RWPE1 (cell line): ENCODE measurements at regions not wholly inside any gene's neighbourhood (a gene's known extent, or its start where the extent isn't known, plus 50 kb on each side); places are given as distances from the start of the nearest gene placed in this dataset.
"Not testable (repeated sequence)": the region's sequence is repeated elsewhere in the genome, so short reads cannot be mapped to it uniquely, and the experiment has no call there.

Experiments
- CTCF ChIA-PET: fragments of 350-600 bp; sonication (Branson Sonifier 250); formaldehyde crosslinking; extraction: SDS; loops from one replicate; lab custom pipeline; 2021; lab: Yijun Ruan, JAX
- POLR2A ChIA-PET: fragments of 400-600 bp; formaldehyde crosslinking; extraction: SDS; loops from one replicate; lab custom pipeline; 2020; ENCODE audit warnings: antibody characterized with exemption; ENCODE audit not compliant: low non-redundant PET; lab: Yijun Ruan, JAX
- DNase-seq: peaks from one replicate; pipeline ENCODE4 v3.0.0; 2012; ENCODE audit warnings: low spot score
- H3K27ac ChIP-seq: fragments of 450-650 bp; 2 replicates; pipeline ENCODE4 v1.5.1; 2017
- CTCF ChIP-seq: fragments of 450-650 bp; conservative IDR thresholded peaks from 2 replicates; pipeline ENCODE4 v1.5.1; 2017; ENCODE audit warnings: low read depth, mild to moderate bottlenecking

GRCh38 chr2:4221434-4221833, 518.1 kb downstream of the DCDC2C start:
- no peak for DNase-seq
- no peak overlapping the region for H3K27ac ChIP-seq
- no peak for TF ChIP-seq CTCF
- ChIA-PET CTCF (no interaction called here), POLR2A (no interaction called here)

GRCh38 chr2:4221845-4222244, 518.5 kb downstream of the DCDC2C start:
- no peak for DNase-seq
- CTCF ChIA-PET: no interaction called here
- no peak overlapping the region for H3K27ac ChIP-seq
- POLR2A ChIA-PET: no interaction called here
- TF ChIP-seq CTCF: no peak

- CTCF ChIA-PET, DNase-seq: not testable (repeated sequence)
Measured at GRCh38 chr2:4244422-4244821, 541.0 kb downstream of the DCDC2C start.

GRCh38 chr2:4246364-4247131, 543.2 kb downstream of the DCDC2C start:
- no peak for TF ChIP-seq CTCF
- POLR2A ChIA-PET: no interaction called here
- no peak for DNase-seq
- H3K27ac ChIP-seq: no peak overlapping the region
- CTCF ChIA-PET: no interaction called here

More at GRCh38 chr2:4244422-4244821, 541.0 kb downstream of the DCDC2C start:
- POLR2A ChIA-PET, H3K27ac ChIP-seq: not testable (repeated sequence)

- no peak for TF ChIP-seq CTCF
- ChIA-PET CTCF (no interaction called here), POLR2A (no interaction called here)
- DNase-seq: no peak
- no peak overlapping the region for H3K27ac ChIP-seq
Measured at GRCh38 chr2:4247791-4248190, 544.4 kb downstream of the DCDC2C start.

- TF ChIP-seq CTCF: no peak
- CTCF ChIA-PET: interaction anchor here (0.5 kb wide), 1 partner anchor 476 kb away, joined by 3 read pairs; no protein-coding TSS in a partner anchor
- DNase-seq: no peak
- no peak overlapping the region for H3K27ac ChIP-seq
- POLR2A ChIA-PET: no interaction called here
Measured at GRCh38 chr2:4255491-4255890, 552.1 kb downstream of the DCDC2C start.

- ChIA-PET CTCF (no interaction called here), POLR2A (no interaction called here)
- DNase-seq: no peak
- TF ChIP-seq CTCF: no peak
- no peak overlapping the region for H3K27ac ChIP-seq
Measured at GRCh38 chr2:4256351-4256750, 553.0 kb downstream of the DCDC2C start.
